SK-MEL-5 (cell line): ENCODE measurements at regions not wholly inside any gene's neighbourhood (a gene's known extent, or its start where the extent isn't known, plus 50 kb on each side); places are given as distances from the start of the nearest gene placed in this dataset.
A peak's percentile ranks its signal among the peaks of the same experiment; 100 is the strongest.
"Not testable (repeated sequence)": the region's sequence is repeated elsewhere in the genome, so short reads cannot be mapped to it uniquely, and the experiment has no call there.

Experiments used
- DNase-seq: peaks from one replicate; pipeline ENCODE4 v3.0.0-alpha.2; 2016; ENCODE audit warnings: low read depth, low spot score
- in situ Hi-C: cut with HindIII; loops from 2 replicates; pipeline ENCODE4 v1.10.0; 2016; ENCODE audit warnings: low sequenced_read_pairs, high pct_unique_total_duplicates, low pct_unique_long_range_greater_than_20kb

- in situ Hi-C loops, result no loop called here
- no peak for DNase-seq
These were observed 999.5 kb upstream of the INTU start for GRCh38 chr4:126633306-126633705.

DNA sequence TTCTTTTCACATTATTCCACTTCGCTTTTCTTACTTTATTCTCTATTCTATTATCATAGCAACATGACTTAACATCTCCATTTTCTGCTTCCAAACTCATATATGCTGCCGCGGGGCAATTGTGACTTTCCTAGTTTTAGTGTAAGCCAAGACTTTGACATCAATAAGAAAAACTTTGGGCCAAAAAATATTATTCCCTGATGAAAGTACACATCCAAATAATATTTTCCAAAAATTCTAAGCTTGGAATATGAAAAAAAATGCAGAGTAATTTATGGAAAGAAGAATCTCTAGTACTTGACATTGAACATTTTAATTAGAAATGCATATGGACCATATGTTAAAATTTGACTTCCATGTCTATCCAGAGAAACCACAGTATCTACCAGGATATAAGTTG is 995.1 kb upstream of the INTU start:
- in situ Hi-C loops, result no loop called here
- no peak for DNase-seq

DNA sequence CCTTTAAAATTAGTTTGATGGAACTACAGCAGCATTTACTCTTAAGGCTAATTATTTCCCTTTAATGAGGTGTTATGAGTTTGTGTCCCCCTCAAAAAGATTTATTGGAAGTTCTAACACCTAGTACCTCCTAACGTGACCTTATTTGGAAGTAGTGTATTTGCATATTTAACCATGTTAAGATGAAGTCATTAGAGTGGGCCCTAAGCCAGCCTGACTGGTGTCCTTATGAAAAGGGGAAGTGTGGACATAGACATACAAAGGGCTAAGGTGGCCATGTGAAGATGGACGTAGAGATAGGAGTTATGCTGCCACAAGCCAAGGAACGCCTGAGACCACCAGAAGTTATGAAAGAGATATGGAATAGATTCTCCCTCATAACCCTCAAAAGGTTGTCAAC is 985.4 kb upstream of the INTU start:
- in situ Hi-C loops, result no loop called here
- DNase-seq, result no peak

- DNase-seq, result no peak
- in situ Hi-C loops, result no loop called here
These were observed 984.9 kb upstream of the INTU start for GRCh38 chr4:126647756-126648397.

- DNase-seq, result peak; percentile 34
- in situ Hi-C loops, result no loop called here
These were observed 974.3 kb upstream of the INTU start for GRCh38 chr4:126658411-126658810.

GRCh38 chr4:126661194-126661593 is 971.6 kb upstream of the INTU start:
- DNase-seq, result peak; percentile 83
- in situ Hi-C loops, result no loop called here

- in situ Hi-C loops, result no loop called here
- no peak for DNase-seq
These were observed 967.9 kb upstream of the INTU start for GRCh38 chr4:126664839-126665238.

GRCh38 chr4:126670038-126670437 is 962.7 kb upstream of the INTU start:
- in situ Hi-C loops, DNase-seq: not testable (repeated sequence)

GRCh38 chr4:126678618-126679017 is 954.1 kb upstream of the INTU start:
- DNase-seq, result no peak
- in situ Hi-C loops, result no loop called here

GRCh38 chr4:126679303-126679702 is 953.5 kb upstream of the INTU start:
- in situ Hi-C loops, result no loop called here
- DNase-seq, result no peak

DNA sequence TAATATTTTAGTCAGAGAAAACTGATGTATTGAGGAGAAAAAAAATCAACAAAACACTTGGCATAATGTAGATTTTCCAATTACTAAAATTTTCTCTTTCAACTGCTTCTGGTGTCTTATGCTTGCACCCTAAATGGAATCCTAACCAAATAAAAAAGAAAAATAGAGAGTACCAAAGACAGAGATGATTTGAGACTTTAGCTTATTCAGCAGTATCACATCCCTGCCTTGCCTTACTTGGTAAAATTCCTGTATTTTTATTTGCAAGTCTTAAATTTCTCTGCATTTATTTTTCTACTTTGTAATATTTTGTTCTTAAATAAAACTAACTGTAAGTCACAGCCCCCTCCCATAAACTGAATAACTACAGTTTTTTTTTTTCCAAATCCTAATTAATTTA is 950.5 kb upstream of the INTU start:
- DNase-seq, result no peak
- in situ Hi-C loops, result no loop called here

DNA sequence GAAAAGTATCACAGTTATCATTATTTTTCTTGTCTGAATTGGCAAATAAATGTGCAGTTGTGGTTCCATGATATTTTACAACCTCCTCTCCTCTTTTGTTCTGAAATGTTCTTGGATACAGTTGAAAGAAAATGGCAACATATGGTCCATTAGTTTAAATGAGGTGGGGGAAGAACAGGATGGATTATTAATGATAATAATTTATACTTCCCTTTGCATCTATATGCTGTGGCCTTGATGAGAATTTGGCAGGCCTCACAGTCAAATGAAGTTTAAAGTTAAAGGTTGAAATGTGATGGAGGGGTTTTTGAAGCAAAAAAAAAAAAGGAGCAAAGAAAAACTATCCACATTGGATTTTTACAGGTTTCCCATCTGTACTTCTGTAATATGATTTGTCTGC is 946.3 kb upstream of the INTU start:
- in situ Hi-C loops, result no loop called here
- DNase-seq, result no peak

GRCh38 chr4:126687655-126688358 is 945.0 kb upstream of the INTU start:
- in situ Hi-C loops, result no loop called here
- no peak for DNase-seq

DNA sequence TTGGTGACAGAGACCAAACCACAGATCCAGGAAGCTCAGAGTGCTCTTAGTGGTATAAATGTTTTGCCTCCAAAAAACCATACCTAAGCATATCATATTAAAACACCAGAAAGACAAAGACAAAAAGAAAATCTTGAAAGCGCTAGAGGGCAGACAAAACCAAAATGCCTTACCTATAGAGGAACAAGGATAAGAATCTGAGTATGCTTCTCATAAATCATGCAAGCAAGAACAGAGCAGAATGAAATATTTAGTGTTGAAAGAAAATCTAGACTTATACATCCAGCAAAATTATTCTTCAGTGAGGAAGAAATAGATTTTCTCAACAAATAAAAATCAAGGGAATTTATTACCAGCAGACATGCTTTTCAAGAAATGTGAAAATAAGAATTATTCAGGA is 941.0 kb upstream of the INTU start:
- in situ Hi-C loops, result no loop called here
- peak; percentile 8 for DNase-seq

DNA sequence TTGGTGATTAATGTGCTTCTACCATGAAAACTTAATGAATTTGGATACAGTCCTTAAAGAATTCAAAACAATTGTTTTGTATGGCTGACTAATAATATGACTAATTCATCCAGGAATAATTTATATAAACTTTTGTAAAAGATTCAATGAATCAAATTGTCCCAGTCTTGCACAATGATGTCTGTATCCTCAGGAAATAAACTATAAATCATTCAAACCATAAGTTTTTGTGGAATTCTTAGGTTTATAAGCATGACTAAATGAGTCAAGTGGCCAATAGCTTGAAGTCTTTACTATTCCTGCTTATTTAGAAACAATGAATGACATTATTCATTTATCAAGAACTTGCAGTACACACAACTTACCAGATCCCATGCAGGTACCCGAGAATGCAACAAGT is 935.0 kb upstream of the INTU start:
- in situ Hi-C loops, result no loop called here

DNA sequence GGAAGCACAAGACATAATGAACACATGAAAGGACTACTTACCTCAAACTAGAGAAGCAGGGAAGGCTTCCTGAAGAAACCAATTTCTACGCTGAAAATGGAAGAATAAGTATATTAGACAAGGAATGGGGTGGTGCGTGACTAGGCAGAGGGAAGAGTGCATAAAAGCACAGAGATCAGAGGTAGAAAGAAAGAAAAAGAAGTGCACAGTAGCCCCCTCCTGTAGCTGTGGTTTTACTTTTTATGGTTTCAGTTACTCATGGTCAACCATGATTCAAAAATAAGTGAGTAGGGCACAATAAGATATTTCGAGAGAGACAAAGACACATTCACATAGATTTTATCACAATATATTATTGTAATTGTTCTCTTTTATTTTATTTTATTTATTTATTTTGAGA is 934.5 kb upstream of the INTU start:
- no peak for DNase-seq
- in situ Hi-C loops, result no loop called here

More for the DNA sequence above, 935.0 kb upstream of the INTU start:
- DNase-seq, result peak; percentile 6

GRCh38 chr4:126701756-126702155 is 931.0 kb upstream of the INTU start:
- DNase-seq, result no peak
- in situ Hi-C loops, result no loop called here

- DNase-seq, result no peak
- in situ Hi-C loops, result no loop called here
These were observed 930.0 kb upstream of the INTU start for GRCh38 chr4:126702747-126703146.

GRCh38 chr4:126705266-126705665 is 927.5 kb upstream of the INTU start:
- in situ Hi-C loops, result no loop called here
- no peak for DNase-seq
